HFFc6 (cell line): ENCODE measurements at regions not wholly inside any gene's neighbourhood (a gene's known extent, or its start where the extent isn't known, plus 50 kb on each side); places are given as distances from the start of the nearest gene placed in this dataset.

ENCODE experiments used
- DNase-seq: peaks from one replicate; pipeline ENCODE4 v3.0.0-alpha.2; 2018
- H3K27ac Mint-ChIP-seq: 2 replicates; pipeline ENCODE4 v1.8.0; 2020; ENCODE audit warnings: mild to moderate bottlenecking, mixed read lengths
- H3K27me3 Mint-ChIP-seq: 2 replicates; pipeline ENCODE4 v1.8.0; 2021; ENCODE audit warnings: mild to moderate bottlenecking, moderate library complexity, mixed read lengths; ENCODE audit not compliant: insufficient read depth
- H3K36me3 Mint-ChIP-seq: 2 replicates; pipeline ENCODE4 v1.8.0; 2021; ENCODE audit warnings: low read depth, mixed read lengths
- H3K4me1 Mint-ChIP-seq: 2 replicates; pipeline ENCODE4 v1.8.0; 2020; ENCODE audit warnings: low read depth, mixed read lengths
- H3K4me3 Mint-ChIP-seq: 2 replicates; pipeline ENCODE4 v1.8.0; 2020; ENCODE audit warnings: mild to moderate bottlenecking, moderate library complexity, mixed read lengths
- H3K9me3 Mint-ChIP-seq: 2 replicates; pipeline ENCODE4 v1.8.0; 2020; ENCODE audit warnings: mild to moderate bottlenecking, mixed read lengths
- TF ChIP-seq, protein P1 (sequence below): fragments of 200-600 bp; sonication (generic); IDR thresholded peaks from 2 replicates; pipeline ENCODE4 v1.5.0; 2021; ENCODE audit warnings: antibody characterized with exemption, mild to moderate bottlenecking

DNA sequence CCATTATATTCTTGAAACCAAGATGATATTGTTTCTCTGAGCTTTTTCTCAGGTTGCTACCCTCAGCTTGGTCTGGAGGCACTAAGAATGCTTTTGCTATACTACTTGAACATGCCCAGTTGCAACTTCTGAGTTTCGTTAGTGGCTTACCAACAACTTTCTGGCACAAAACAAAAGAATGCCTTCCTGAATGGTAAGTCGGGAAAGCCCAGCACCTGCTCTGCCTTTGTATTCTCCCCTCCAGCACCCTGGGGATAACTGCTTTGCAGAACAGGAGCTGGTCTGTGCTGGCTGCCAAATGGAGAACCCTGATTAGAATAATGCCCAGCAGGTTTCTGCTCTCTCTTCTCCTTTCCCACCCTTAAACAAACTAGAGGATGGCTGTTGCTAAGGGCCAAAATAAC lies 149.3 kb downstream of the TGFB2 start:
- no peak for DNase-seq
- peaks cover 2% of the 10 kb centered on the region for H3K27me3 Mint-ChIP-seq
- peaks cover 8% of the 10 kb centered on the region for H3K36me3 Mint-ChIP-seq
- H3K4me1 Mint-ChIP-seq = peaks cover 74% of the 10 kb centered on the region
- no peaks in the 10 kb centered on the region for H3K9me3 Mint-ChIP-seq
- H3K27ac Mint-ChIP-seq = no peak overlapping the region
- no peak overlapping the region for H3K4me3 Mint-ChIP-seq
- TF ChIP-seq, protein P1, sequence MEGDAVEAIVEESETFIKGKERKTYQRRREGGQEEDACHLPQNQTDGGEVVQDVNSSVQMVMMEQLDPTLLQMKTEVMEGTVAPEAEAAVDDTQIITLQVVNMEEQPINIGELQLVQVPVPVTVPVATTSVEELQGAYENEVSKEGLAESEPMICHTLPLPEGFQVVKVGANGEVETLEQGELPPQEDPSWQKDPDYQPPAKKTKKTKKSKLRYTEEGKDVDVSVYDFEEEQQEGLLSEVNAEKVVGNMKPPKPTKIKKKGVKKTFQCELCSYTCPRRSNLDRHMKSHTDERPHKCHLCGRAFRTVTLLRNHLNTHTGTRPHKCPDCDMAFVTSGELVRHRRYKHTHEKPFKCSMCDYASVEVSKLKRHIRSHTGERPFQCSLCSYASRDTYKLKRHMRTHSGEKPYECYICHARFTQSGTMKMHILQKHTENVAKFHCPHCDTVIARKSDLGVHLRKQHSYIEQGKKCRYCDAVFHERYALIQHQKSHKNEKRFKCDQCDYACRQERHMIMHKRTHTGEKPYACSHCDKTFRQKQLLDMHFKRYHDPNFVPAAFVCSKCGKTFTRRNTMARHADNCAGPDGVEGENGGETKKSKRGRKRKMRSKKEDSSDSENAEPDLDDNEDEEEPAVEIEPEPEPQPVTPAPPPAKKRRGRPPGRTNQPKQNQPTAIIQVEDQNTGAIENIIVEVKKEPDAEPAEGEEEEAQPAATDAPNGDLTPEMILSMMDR = no peak

DNA sequence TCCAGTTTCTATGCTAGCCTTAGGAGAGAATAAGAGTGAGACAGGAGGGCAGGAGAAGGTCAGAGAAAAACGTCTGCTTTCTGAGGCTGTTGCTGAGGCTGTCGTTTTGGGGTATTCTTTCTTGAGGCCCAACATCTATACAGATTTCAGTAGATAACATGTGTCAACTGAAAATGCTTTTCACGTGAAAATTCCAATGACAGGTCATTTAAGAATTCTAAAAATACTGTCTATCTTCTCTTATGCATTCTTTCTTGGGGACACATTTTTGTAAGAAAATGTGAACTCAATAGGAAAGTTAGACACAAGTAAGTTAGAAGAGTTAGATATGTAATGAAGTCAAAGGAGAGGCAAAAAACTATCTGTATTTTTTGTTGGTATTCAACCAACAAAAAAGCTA lies 150.8 kb downstream of the TGFB2 start:
- Mint-ChIP-seq H3K4me1 (peaks cover 74% of the 10 kb centered on the region), H3K27me3 (peaks cover 2% of the 10 kb centered on the region), H3K27ac (peak overlapping the region; percentile 63; the same call in 1 of the 2 replicates), H3K4me3 (peak overlapping the region; percentile 16), H3K36me3 (peaks cover 8% of the 10 kb centered on the region), H3K9me3 (no peaks in the 10 kb centered on the region)
- TF ChIP-seq, protein P1 = no peak
- no peak for DNase-seq

DNA sequence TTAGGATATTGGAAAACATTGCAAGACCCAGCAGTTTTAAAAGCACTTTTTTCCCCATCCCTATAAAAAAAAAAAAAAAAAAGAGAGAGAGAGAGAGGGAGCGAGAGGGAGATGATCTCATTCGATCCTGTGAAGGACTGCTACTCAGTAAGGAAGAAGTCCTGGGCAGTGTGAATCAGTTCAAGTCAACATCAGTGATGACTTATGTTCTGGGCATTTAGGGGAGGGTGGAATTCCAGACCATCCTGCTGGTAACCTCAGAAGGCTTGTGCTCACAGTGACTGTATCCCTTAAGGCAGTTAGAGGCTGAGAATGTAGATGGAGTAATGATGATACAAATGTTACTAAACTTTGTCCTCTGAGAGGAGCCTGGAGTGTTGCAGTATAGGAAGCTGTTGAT lies 151.4 kb downstream of the TGFB2 start:
- H3K36me3 Mint-ChIP-seq = peaks cover 8% of the 10 kb centered on the region
- no peaks in the 10 kb centered on the region for H3K9me3 Mint-ChIP-seq
- H3K4me1 Mint-ChIP-seq = peaks cover 80% of the 10 kb centered on the region
- peak overlapping the region; percentile 68 for H3K27ac Mint-ChIP-seq
- TF ChIP-seq, protein P1 = no peak
- H3K27me3 Mint-ChIP-seq = peaks cover 2% of the 10 kb centered on the region
- peak; percentile 100 for DNase-seq
- peak overlapping the region; percentile 29; the same call in 1 of the 2 replicates for H3K4me3 Mint-ChIP-seq

DNA sequence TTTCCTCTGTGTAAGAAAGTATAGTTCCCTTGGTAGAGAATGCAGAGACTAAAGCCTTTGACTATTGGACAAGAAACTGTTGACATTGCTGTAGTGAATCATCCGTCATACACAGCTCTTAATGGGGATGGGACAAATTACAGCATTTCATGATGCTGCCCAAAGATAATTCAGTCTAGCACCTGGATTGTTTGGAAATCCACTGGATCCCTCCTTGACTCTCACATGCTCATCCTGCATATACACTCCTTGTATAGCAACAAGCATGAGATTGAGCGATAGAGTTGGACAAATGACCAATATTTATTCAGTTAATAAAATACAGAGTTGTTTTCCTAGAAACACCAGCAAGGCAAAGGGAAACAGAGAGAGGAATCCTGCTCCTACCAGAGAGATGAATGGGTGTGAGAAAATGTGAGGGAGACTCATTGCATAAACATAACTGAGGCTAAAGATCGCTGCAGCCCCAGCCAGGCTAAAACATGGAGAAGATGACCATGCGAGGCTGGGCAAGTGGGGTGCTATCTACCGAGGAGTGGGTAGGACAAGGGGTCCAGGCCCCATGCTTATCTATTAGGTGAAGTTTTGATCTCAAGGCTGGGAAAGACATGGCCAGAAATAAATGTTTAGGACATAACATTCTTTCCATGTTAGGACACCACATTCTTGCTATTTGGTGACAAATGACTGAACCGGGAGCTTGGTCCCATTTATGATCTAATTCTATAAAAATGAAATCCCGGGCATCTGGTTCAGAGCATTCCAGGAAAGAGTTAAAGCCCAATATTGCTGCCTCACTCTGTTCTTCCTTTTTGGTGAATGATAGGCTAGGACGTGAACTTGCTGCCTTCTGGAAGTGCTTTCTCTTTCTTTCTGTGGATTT lies 153.2 kb downstream of the TGFB2 start:
- Mint-ChIP-seq H3K4me1 (peaks cover 65% of the 10 kb centered on the region), H3K9me3 (no peaks in the 10 kb centered on the region), H3K27ac (peak overlapping the region; percentile 95), H3K27me3 (peaks cover 2% of the 10 kb centered on the region), H3K4me3 (peak overlapping the region; percentile 91), H3K36me3 (0 out of 2 replicates have a peak, but pooled peaks cover 4% of the 10 kb centered on the region)
- TF ChIP-seq, protein P1 = no peak
- peak; percentile 84 for DNase-seq

DNA sequence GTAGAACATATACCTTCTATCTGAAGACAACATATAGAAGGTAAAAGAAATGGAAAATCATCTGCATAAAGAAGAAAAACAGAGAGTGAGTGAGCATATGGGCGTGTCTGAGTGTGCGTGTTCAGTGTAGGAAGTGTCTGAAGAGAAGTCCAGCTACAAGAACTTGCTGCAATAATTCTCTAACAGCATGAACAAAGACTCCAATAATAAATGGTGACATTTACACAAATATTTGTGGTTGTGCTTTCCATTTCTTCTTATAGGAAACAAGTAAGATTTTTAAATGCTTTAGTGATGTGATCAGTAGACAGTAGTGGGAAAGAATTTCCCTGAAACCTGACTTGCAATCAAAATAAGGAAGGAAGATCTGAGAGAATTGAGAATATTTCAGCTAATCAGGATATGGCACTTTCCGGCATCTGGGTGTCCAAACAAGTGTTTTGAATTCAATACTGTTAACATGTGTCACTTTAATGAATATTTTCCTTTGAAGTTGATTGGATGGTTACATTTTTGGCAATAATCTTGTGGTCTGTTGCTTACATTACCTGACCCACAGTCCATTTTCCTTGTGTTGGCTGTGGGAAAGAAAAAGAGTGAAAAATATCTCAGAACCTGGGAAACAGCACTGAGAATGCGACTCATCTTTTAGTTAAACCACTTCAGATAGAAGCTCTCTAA lies 154.0 kb downstream of the TGFB2 start:
- Mint-ChIP-seq H3K27me3 (peaks cover 2% of the 10 kb centered on the region), H3K4me1 (peaks cover 60% of the 10 kb centered on the region), H3K36me3 (0 out of 2 replicates have a peak, but pooled peaks cover 4% of the 10 kb centered on the region), H3K27ac (peak overlapping the region; percentile 95), H3K9me3 (no peaks in the 10 kb centered on the region), H3K4me3 (peak overlapping the region; percentile 91)
- TF ChIP-seq, protein P1 = no peak
- peak; percentile 97 for DNase-seq
